Renal cortical epithelial cell (primary cell): ENCODE measurements at regions not wholly inside any gene's neighbourhood (a gene's known extent, or its start where the extent isn't known, plus 50 kb on each side); places are given as distances from the start of the nearest gene placed in this dataset.

Experiments
- DNase-seq: peaks from one replicate; pipeline ENCODE4 v3.0.0-alpha.2; 2011; ENCODE audit warnings: low read depth

DNA sequence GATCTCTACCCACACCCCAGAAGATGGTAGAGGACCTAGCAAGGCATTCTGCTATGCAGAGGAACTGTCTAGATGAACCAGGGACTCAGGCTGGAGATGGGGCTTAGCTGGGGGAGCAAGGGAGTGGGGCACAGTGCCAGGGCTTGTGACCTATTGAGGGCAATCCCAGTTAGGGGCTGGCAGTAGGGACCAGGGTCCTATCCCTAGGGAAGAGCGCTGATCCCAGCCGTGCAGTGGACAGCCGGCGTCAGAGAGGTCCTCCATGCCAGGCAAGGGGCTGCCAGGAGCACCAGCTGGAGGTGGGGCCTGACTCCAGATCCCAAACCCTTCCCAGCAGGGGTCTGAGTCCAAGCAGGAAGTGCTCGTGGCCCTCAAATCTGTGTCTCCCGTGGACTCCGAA lies 52.7 kb upstream of the NEURL1B start:
- DNase-seq, result no peak

DNA sequence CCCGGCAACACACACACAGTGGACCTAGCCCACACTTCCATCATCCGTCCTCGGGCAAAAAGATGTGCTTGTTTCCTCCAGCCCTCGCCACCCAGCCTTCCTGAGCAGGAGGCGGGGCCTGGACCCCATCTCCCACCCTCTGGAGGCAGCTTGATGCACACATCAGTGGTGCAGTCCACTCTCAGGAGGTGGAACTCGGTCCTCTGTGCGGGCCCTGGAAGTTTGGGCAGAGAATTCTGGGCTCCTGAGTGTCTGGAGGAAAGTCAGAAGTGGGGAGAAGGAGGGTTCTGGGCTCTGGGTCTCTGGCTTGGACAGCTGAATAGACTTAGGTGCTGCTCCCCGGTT lies 54.0 kb upstream of the NEURL1B start:
- DNase-seq, result no peak

DNA sequence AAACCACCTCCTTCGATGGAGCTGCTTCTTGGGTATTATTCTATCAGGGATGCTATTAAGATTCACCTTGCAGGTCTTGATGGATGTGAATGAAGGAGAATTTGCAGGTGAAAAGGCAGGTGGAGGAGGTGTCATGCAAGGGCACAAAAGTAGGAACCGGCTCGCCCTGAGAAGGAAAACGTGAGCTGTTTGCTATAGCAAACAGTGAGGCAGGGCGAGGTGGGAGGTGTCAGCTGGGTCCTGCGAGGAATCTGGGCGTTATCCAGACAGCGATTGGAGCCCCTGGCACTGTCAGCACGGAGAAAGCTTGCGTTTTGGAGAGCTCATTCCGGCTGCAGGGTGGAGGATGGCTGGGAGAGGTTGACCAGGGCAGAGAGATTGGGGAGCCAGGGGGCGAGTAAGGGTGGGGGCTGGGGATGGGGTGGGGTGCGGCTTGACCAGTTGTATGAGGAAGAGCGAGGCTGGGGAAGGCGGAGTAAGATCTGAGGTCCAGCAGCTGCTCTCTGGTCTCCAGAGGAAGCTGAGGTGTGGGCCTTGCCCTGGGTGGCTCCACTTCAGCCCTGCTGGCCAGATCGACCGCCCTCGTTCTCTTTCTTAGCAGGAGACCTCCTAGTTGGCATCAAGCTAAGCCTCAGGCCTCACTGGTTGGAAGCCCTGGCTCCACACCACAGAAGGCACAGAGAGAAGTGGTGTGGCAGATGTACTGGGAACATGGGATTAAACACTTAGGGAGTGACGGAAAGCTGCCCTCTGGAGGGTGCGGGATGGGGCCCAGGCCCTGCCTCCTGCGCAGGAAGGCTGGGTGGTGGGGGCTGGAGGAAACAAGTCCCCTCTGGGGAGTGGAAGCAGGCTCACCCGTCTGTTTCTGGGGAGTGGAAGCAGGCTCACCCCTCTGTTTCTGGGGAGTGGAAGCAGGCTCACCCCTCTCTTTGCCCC lies 54.7 kb upstream of the NEURL1B start:
- DNase-seq, result no peak

DNA sequence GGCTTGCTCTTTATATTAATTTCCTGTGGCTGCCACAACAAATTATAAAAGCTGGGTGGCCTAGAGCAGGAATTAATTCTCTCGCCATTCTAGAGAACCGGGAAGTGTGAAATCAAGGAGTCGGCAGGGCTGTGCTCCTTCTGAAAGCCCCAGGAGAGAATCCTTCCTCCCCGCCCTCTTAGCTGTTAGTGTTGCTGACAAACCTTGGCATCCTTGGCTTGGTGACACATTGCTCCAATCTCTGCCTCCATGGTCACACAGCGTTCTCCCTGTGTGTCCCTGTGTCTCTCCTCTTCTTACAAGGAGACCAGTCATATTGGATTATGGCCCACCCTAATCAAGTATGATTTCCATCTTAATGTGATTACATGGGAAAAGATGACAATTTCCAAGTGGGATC lies 55.9 kb upstream of the NEURL1B start:
- DNase-seq, result no peak

DNA sequence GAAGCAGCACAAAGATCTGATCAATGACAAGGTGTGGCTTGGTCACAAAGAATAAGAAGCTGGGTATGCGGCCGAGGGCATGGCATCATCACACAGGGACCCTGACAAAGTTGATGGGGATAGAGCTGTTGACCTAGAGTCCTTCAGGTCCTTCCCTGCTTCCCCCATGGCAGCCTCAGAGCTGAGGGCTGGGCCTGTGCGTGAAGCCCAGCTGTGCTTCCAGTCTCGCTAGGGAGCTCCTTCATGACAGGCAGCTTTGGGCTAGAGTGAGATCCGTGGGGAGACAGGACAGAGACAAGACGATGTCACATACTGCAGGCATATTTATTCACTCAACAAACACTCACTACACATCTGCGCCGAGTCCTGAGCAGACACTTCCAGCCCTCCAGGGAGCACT lies 56.4 kb upstream of the NEURL1B start:
- DNase-seq, result no peak

DNA sequence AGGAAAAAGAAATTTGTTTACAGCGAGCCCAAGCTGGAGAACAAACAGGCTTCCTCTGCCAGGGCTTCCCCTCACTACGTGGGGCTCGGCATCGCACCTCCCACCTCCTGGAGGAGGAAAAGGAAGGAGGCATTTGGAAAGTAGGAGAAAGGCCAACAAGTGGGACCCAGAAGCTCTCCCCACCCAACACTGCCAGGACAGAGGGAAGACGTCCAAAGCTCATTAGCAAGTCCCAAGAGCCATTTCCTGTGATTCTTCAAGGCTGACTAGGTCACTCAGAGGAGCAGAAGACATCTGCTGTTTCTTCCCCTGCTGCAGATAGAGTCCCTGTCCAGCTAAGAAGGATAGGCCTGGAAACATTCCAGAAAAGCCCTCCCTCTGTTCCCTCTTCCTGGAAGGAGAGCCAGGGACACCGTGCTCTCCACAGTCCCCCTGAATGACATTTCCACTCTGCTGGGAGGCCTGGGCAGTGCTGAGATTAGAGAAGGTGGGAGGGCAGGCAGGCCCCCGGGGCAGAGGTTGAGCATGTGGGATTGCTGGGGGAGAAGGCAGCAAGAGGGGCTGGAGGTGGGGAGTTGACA lies 57.0 kb upstream of the NEURL1B start:
- no peak for DNase-seq

DNA sequence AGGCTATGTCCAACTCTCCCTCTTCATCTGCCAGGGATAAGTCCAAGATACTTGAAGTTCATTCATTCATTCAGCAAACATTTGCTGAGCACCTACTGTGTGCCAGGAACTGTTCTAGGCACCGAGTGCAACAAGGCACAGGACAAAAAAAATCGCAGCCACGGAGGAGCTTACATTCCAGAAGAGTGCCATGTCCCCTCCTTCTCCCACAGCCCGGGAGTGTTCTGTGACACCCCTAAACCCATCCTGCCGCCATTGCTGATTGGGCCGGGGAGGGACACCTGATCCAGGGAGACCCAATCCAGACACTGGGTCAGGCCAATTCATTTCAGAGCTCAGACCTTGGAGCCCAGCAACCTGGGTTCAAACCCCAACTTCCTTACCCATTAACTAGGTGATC lies 58.1 kb upstream of the NEURL1B start:
- DNase-seq, result no peak

DNA sequence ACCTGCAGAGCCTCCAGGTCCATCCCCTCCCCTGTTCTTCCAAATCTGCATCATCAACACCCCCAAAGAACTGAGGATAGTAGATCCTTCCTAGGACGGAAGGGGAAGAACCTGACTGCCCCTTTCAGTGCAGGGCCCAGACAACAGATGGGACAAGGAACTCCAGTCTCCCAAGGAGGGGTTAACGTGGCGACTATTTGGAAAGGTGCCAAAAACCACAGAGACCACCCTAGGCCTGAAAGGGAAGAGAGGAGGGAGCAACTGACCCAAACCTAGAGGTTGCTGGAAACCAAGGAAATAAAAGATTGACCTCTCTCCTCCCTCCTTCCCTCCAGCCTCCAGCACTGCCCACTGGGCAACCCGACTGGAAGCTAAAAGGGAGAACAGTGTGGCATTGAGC lies 59.7 kb upstream of the NEURL1B start:
- DNase-seq, result no peak

DNA sequence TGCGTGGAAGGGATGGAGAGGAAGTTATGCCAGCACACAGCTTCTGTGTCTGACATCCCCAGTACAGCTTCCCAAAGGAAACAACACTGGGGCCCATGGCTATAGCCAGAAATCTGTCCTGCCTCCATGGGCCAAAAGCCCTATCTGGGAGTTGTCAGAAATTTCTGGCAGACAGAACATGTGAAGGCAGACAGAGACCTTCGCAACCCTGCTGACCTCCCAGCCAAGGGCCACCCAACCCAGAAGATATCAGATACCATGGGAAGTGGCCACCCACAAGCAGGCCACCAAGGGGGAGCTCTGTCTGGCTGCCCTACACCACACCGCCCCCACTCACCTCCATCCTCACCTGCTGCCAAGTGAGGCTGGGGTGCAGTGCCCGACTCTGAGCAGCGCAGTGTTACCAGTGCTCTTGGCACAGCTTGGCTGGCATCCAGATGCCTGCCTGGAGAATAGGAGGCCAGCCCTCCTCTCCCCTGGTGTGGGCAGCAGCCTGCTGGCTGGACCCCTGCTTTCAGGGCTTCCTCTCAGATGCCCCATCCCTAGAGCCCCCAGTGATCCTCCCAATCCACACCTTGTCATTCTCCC lies 61.6 kb upstream of the NEURL1B start:
- DNase-seq, result no peak

DNA sequence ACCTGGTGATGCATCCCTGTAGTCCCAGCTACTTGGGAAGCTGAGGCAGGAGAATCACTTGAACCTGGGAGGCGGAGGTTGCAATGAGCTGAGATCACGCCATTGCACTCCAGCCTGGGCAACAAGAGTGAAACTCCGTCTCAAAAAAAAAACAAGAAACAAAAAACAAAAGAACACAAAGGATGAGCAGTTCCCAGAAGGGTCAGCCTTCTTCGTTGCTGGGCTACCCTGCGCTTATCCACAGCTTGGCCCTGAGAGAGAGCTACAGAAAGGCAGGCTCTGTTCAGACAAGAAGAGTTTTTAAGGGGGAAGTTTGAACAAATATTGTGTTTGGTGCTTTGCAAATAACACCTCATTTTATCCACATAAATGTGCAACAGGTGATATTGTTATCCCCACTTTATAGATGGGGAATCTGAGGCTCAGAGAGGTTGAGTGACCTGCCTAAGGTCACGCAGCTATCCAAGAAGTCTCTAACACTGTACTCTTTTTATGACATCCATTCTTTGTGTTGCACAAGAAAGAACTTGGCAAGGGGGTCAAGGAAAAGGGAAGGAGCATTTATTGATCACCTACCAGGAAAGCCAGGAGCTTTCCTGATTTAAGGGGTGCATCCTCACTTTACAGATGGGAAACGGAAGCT lies 63.7 kb upstream of the NEURL1B start:
- no peak for DNase-seq

DNA sequence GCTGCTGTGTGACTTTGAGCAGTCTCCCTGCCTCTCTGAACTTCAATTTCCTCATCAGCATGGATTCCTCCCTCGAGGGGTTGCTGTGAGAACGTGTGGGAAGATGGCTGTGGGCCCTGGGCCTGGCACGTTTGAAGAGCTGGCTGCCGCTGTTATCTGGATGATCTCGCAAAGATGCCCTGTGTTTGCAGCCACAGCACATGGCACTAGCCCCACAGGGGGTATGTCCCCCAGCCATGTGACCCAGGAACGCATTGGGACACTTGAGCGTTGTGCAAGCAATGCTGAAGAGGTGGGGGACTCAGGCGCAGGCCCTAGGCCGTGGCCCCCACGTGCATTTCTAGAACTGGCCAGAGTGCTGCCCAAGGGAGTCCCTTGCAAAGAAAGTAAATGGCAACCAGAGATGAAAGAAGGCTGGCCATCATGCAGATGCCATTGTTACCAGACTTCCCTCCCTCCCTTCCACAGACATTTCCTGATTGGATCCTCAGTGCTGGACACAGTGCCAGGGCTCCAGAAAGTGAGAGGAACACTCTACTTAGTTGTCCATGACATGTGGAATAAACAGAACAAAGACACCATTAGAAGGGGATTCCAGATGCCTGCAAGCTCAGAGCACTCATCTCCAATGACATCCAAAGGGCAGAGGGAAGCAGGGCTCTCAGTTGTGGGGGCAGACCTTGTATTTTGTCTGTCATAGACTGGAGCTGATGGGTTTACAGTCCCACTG lies 65.1 kb upstream of the NEURL1B start:
- DNase-seq, result no peak

DNA sequence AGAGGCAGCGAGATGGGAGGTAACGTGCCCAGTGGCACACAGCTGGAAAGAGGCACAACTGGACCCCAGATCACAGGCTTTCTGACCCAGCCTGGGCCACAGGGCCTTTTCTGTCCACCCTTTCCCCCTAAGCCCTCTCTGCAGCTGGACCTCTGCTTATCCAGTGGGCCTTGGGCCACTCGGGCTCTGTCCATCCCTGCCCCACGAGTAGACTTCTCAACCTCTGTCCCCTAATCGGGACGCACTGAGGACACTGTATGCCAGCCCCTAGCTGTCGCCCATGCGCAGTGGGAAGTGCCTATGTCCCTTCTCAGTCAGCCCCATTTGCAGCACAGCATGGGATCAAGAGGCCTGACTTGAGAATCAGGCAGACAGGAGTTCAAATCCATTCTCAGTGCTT lies 65.6 kb upstream of the NEURL1B start:
- DNase-seq, result no peak

DNA sequence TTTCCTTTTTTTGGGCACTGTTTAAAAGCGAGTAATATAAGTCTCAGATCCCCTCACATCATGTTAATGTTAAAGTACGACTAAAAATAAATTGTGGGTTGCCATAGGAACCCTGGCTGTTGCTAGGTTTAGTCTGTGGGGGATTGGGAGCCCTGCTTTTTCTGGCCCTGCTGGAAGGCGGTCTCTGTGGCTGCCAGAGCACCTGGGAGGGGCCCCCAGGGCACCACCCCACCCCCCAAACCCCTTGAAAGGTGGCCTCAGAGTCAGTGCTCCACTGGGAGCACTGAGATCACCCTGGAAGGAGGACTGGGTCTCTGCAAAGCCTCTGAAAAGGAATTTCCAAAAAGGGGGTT lies 66.2 kb upstream of the NEURL1B start:
- DNase-seq, result no peak

DNA sequence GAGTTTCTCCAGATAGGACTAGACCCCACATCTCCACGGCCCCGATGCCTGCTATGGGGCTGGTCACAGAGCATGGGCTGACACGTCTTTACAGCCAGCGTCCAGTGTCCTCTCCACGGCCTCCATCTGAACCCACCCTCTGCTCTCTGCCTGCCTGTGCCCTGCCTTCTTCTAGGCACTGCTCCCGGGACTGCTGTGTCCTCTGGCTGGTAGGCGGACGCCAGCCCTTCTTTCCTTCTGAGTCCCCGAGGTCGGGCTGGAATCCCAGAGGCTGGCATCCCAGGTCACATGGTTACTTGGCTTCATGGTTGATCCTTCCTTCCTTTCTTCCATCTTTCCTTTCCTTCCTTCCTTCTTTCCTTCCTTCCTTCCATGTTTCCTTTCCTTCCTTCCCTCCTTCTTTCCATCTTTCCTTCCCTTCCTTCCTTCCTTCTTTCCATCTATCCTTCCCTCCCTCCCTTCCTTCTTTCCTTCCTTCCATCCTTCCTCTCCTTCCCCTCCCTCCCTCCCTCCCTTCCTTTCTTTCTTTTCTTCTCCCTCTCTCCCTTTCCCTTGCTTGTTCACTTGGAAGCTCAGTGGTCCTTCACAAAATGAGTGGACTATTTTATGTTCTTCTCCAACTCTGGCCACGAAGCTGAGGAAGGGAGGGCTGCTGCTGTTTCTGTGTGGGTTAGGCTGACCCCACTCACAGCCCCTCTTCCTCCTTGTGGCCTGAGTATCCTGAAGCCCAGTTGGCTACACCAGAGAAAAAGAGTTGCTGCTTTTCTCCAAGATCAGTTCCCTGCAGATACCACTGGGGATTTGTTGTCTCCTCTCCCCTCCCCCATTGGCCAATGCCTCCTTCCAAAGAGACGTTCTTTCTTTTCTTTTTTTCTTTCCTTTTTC lies 66.8 kb upstream of the NEURL1B start:
- no peak for DNase-seq

DNA sequence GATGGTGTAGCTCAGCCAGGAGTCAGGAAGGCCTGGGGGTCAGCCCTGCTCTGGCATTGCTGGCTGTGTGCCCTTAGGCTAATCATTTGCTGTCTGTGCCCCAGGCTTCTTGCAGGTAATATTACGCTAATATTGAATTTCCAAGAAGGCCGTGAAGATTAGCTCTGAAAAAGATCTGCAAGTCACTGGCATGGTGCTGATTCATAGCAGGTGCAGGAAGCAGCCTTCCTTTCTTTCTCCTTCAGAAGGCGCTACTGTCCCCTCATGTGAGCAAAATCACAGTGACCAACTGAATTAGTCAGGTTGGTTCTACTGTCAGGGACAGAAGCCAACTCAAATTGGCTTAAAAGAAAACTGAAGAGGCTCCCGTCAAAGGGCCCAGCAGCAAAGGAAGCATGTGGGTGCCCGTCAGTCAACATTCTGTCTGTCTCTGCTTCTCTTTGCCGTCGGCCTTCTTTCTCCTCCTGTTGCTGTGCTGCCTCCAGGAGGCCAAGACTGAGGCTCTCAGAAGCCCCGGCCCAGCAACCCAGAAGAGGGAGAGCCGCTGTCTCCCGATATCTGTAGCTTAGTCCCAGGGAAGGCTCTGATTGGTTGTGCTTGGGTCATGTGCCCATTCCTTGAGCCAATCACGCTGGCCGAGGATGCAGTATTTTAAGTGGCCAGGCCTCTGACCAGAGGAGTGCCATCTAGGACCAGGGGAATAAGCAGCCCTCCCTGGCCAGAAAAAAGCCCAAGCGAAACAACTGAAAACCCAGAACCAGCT lies 67.8 kb upstream of the NEURL1B start:
- DNase-seq, result no peak

DNA sequence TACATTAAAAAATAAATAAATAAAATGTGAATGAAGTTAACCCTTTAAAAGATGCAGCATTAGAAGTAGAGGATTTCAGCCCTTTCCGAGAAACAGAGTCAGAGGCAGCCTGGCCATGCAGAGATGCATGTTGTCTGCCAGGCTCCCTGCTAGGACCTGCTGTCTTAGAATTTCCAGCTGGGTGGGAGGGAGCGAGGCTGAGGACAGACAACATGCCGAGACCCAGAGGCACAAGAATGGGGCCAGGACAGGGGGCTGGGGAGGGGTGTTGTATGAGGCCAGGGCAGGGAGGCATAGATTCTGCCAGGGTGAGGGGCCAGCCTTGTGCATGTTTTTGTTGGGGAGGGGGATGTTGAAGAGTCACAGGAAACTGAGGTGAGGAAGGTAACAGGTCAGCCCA lies 68.6 kb upstream of the NEURL1B start:
- no peak for DNase-seq

DNA sequence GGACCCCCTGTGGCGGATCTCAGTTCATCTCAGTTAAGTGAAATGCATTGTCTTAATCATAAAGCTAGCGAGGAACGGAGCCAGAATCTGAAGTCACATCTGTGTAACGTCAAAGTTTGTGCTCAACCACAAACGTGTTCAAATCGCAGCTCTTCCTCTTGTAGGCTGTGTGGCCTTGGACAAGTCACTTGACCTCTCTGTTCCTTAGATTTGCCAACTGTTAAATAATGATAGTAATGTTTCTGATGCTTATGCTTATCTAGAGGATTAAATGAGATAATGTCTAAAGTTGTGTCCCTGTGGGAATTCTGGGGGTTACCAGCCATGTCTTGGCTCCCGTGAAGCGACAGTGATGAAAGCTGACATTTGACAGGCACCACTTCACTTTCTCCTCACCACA lies 69.2 kb upstream of the NEURL1B start:
- no peak for DNase-seq

DNA sequence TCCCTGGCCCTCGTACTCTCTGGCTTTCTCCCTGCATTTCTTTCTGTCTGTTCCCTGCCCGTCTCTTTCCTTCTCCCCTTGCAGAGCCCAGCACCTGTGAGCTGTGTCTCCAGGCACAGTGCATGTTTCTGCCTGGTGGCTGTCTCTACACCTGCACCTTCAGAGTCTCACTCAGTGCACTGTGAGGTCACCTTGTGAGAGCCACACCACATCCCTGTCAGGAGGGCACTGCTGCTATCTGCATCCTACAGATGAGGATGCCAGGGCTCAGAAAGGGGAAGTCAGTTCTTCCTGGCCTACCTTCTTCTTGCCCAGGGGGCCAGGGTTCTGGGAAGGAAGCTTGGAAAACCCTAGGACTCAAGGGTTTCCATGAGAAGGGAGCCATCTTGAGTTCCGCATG lies 69.7 kb upstream of the NEURL1B start:
- DNase-seq, result no peak

DNA sequence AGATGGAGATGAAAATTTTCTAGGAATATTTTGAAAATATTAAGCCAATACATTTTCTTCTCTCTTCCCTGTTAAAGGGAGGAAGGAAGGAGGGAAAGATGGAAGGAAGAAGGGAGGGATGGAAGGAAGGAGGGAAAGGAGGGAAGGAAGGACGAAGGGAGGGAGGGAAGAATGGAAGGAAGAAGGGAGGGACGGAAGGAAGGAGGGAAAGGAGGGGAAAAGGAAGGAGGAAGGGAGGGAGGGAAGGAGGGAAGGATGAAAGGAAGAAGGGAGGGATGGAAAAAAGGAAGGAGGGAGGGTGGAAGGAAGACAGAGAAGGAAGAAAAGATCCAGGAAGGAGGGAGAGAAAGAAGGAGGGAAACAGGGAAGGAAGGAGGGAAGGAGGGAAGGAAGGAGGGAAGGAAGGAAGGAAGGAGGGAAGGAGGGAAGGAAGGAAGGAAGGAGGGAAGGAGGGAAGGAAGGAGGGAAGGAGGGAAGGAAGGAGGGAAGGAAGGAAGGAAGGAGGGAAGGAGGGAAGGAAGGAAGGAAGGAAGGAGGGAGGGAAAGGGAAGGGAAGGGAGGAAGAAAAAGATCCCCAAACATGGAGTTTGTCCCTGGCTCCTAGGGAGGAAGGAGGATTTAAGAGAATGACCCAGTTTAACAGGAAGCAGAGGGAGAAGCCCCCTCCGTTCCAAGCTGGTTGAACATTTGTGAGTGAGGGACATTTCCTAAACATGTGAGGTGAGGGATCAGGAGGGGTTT lies 70.3 kb upstream of the NEURL1B start:
- DNase-seq, result no peak
